Mucosa of descending colon (tissue), 3 donors: ENCODE measurements at regions not wholly inside any gene's neighbourhood (a gene's known extent, or its start where the extent isn't known, plus 50 kb on each side); places are given as distances from the start of the nearest gene placed in this dataset.

ENCODE experiments used
- ATAC-seq: fragments of 200-7000 bp; cut with Tn5 transposase; one replicate; pipeline ENCODE4 v1.9.1; 2020; ENCODE audit warnings: mild to moderate bottlenecking, moderate library complexity
- DNase-seq, 3 donors: peaks; one replicate each; pipeline ENCODE4 v3.0.0-alpha.2; 2020
- H3K36me3 ChIP-seq: fragments of 200-600 bp; one replicate; pipeline ENCODE4 v1.8.0; 2021; ENCODE audit warnings: low read depth, mild to moderate bottlenecking
- H3K4me1 ChIP-seq: fragments of 200-600 bp; one replicate; pipeline ENCODE4 v1.8.0; 2021; ENCODE audit warnings: low read depth, mild to moderate bottlenecking
- H3K4me3 ChIP-seq: fragments of 200-600 bp; one replicate; pipeline ENCODE4 v1.8.0; 2021; ENCODE audit warnings: mild to moderate bottlenecking
- H3K9me3 ChIP-seq: fragments of 200-600 bp; one replicate; pipeline ENCODE4 v1.8.0; 2021; ENCODE audit warnings: mild to moderate bottlenecking
- CTCF ChIP-seq: fragments of 200-600 bp; IDR thresholded peaks from one replicate; pipeline ENCODE4 v1.8.0; 2022; ENCODE audit warnings: antibody characterized with exemption, mild to moderate bottlenecking
- intact Hi-C, 2 donors: fragments of 100-400 bp; cut with DNase I in 1 of 2; cut with micrococcal nuclease in 1 of 2; formaldehyde crosslinking; loops; one replicate each; pipeline versions ENCODE4 v1.11.0 to v1.11.1; 2022; cut with DNase I, micrococcal nuclease
- donor health status: DM: no; HTN: no; CAD: no; lungs with moderate emphysema.
- donor health status: DM: no; HTN: no; CAD: no.
- donor health status: DM: no; HTN: yes; CAD: no.

- ATAC-seq (no peak), DNase-seq (no peak)
- TF ChIP-seq CTCF: no peak
- no peak overlapping the region for H3K4me3 ChIP-seq
- intact Hi-C loops: no loop called here
- H3K36me3 ChIP-seq: no peaks in the 10 kb centered on the region
- no peaks in the 10 kb centered on the region for H3K9me3 ChIP-seq
- no peaks in the 10 kb centered on the region for H3K4me1 ChIP-seq
Observed at GRCh38 chr13:80096383-80096782, 244.5 kb downstream of the SPRY2 start.

- intact Hi-C loops: no loop called here
- no peaks in the 10 kb centered on the region for H3K4me1 ChIP-seq
- DNase-seq (no peak), ATAC-seq (no peak)
- H3K4me3 ChIP-seq: no peak overlapping the region
- TF ChIP-seq CTCF: no peak
- no peaks in the 10 kb centered on the region for H3K36me3 ChIP-seq
- no peaks in the 10 kb centered on the region for H3K9me3 ChIP-seq
Observed at GRCh38 chr13:80094526-80094925, 246.4 kb downstream of the SPRY2 start.

- intact Hi-C loops: no loop called here
- DNase-seq (no peak), ATAC-seq (no peak)
- Histone ChIP-seq H3K9me3 (no peaks in the 10 kb centered on the region), H3K4me1 (no peaks in the 10 kb centered on the region), H3K36me3 (no peaks in the 10 kb centered on the region), H3K4me3 (no peak overlapping the region)
- no peak for TF ChIP-seq CTCF
Observed at GRCh38 chr13:80093888-80094287, 247.0 kb downstream of the SPRY2 start.

GRCh38 chr13:80086304-80086721 lies 254.6 kb downstream of the SPRY2 start:
- peak; percentile 98 for ATAC-seq
- Histone ChIP-seq H3K4me3 (no peak overlapping the region), H3K4me1 (peaks cover 8% of the 10 kb centered on the region), H3K9me3 (no peaks in the 10 kb centered on the region), H3K36me3 (no peaks in the 10 kb centered on the region)
- intact Hi-C loops: no loop called here
- peak in 1 of 3 donors; percentile 40 for DNase-seq
- no peak for TF ChIP-seq CTCF

- DNase-seq (no peak), ATAC-seq (no peak)
- TF ChIP-seq CTCF: no peak
- peaks cover 8% of the 10 kb centered on the region for H3K4me1 ChIP-seq
- H3K4me3 ChIP-seq: no peak overlapping the region
- intact Hi-C loops: no loop called here
- no peaks in the 10 kb centered on the region for H3K9me3 ChIP-seq
- no peaks in the 10 kb centered on the region for H3K36me3 ChIP-seq
Observed at GRCh38 chr13:80083853-80084676, 256.9 kb downstream of the SPRY2 start.
